Stimulated activated CD4-positive, alpha-beta T cell treated with anti-CD3 and anti-CD28 coated beads, Interleukin-15, amount 100 ng/mL, for 1 hour (primary cell): ENCODE measurements at regions not wholly inside any gene's neighbourhood (a gene's known extent, or its start where the extent isn't known, plus 50 kb on each side); places are given as distances from the start of the nearest gene placed in this dataset.

Experiments
- DNase-seq, 2 donors: peaks; one replicate each; pipeline ENCODE4 v3.0.0-alpha.2; 2020; ENCODE audit warnings: low read depth in 1 of 2, low spot score in 1 of 2

- DNase-seq = no peak
Observed at GRCh38 chr10:10772411-10772810, 245.3 kb upstream of the CELF2 start.

GRCh38 chr10:10772874-10773508, 244.7 kb upstream of the CELF2 start:
- DNase-seq = no peak

GRCh38 chr10:10774416-10774815, 243.3 kb upstream of the CELF2 start:
- DNase-seq = no peak

- no peak for DNase-seq
Observed at GRCh38 chr10:10776363-10776762, 241.3 kb upstream of the CELF2 start.

- no peak for DNase-seq
Observed at GRCh38 chr10:10777279-10777678, 240.4 kb upstream of the CELF2 start.

- no peak for DNase-seq
Observed at GRCh38 chr10:10777723-10778122, 239.9 kb upstream of the CELF2 start.

- no peak for DNase-seq
Observed at GRCh38 chr10:10778959-10779358, 238.7 kb upstream of the CELF2 start.

GRCh38 chr10:10779511-10779910, 238.2 kb upstream of the CELF2 start:
- no peak for DNase-seq

GRCh38 chr10:10780746-10781145, 236.9 kb upstream of the CELF2 start:
- no peak for DNase-seq

GRCh38 chr10:10782603-10783002, 235.1 kb upstream of the CELF2 start:
- DNase-seq = no peak

GRCh38 chr10:10785627-10786026, 232.0 kb upstream of the CELF2 start:
- DNase-seq = no peak

- no peak for DNase-seq
Observed at GRCh38 chr10:10786109-10787090, 231.3 kb upstream of the CELF2 start.

GRCh38 chr10:10787586-10787985, 230.1 kb upstream of the CELF2 start:
- DNase-seq = no peak

- DNase-seq = no peak
Observed at GRCh38 chr10:10788761-10789160, 228.9 kb upstream of the CELF2 start.

GRCh38 chr10:10791869-10792268, 225.8 kb upstream of the CELF2 start:
- no peak for DNase-seq

- no peak for DNase-seq
Observed at GRCh38 chr10:10792681-10793080, 225.0 kb upstream of the CELF2 start.

GRCh38 chr10:10794046-10794445, 223.6 kb upstream of the CELF2 start:
- no peak for DNase-seq

- DNase-seq = no peak
Observed at GRCh38 chr10:10794791-10795191, 222.9 kb upstream of the CELF2 start.

- no peak for DNase-seq
Observed at GRCh38 chr10:10796061-10796773, 221.5 kb upstream of the CELF2 start.

GRCh38 chr10:10796774-10797415, 220.8 kb upstream of the CELF2 start:
- DNase-seq = no peak

- no peak for DNase-seq
Observed at GRCh38 chr10:10797513-10797912, 220.2 kb upstream of the CELF2 start.
